GOT3 (cell line): ENCODE measurements at regions not wholly inside any gene's neighbourhood (a gene's known extent, or its start where the extent isn't known, plus 50 kb on each side); places are given as distances from the start of the nearest gene placed in this dataset.

Source experiments
- DNase-seq: peaks from one replicate; lab custom pipeline; 2025; ENCODE audit warnings: mixed read lengths; lab: John Stamatoyannopoulos, UW

GRCh38 chr3:159818997-159819500, 169.6 kb upstream of the IL12A start:
- DNase-seq: no peak

GRCh38 chr3:159819676-159820075, 169.0 kb upstream of the IL12A start:
- DNase-seq: no peak

DNA sequence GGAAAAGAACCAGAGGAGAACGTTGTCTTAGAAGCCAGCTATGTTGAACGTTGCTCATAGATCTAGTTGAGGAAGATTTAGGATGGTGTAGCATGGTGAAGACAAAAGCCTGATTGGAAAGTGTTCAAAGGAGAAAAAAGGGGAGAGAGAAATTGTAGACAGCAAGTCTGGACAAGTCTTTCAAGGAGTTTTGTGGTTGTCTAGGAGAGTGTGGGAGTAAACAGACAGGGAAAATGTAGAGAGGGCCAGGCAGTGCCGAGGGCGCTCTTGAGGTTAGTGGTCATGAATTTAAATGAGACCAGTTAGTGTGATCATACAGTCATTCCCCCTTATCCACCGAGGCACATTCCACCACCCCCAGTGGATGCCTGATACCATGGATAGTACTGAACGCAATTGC, 167.5 kb upstream of the IL12A start:
- no peak for DNase-seq

DNA sequence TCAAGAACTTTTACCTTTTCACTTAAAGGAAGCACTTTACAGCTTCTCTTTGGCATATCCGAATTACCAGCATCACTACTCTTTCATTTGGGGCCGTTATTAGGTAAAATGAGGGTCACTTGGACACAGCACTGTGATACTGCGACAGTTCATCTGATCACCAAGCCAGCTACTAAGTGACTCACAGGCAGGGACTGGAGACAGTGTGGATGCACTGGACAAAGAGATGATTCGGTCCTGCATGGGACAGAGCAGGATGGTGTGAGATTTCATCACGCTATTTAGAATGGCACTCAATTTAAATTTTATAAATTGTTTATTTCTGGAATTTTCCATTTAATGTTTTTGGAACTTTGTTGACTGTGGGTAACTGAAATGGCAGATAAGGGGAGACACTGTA, 166.9 kb upstream of the IL12A start:
- DNase-seq: no peak

GRCh38 chr3:159823780-159824179, 164.9 kb upstream of the IL12A start:
- no peak for DNase-seq

DNA sequence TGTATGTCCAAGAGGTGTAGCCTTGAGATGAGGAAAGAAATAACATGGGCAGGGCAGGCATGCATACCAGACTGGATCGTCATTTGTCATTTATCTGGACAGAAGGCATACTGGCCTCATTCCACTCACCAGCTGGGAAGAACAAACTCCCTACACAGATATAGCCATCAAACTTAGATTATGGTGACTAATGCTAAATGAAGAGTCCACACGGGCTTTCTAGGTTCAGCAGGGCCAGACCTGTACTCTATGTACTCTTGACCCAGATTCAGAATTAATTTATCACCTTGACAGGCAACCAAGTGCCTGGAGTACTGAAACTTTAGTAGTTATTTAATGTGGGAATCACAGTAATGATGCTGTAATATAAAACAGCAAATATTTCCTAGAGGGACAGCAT, 164.3 kb upstream of the IL12A start:
- no peak for DNase-seq

- DNase-seq: no peak
These were observed 163.3 kb upstream of the IL12A start for GRCh38 chr3:159825216-159825854.

GRCh38 chr3:159828542-159828943, 160.1 kb upstream of the IL12A start:
- no peak for DNase-seq

DNA sequence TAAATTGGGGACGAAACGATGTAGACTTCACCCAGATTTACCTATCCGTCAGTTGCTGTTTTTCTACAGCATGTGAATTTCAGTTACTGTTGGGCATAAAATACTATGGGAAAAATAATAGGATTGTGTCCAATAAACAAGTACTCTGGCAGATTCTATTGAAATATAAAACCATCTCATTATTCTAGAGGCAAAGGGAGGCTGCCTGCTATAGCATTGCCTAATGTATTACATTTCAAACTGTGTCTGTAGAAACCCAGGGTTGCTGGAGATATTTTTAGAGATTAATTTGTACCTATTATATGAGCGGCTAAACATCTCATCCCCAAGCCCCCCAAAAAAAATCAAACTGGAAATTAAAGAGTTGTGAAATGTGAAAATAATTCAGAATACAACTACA, 159.6 kb upstream of the IL12A start:
- no peak for DNase-seq

DNA sequence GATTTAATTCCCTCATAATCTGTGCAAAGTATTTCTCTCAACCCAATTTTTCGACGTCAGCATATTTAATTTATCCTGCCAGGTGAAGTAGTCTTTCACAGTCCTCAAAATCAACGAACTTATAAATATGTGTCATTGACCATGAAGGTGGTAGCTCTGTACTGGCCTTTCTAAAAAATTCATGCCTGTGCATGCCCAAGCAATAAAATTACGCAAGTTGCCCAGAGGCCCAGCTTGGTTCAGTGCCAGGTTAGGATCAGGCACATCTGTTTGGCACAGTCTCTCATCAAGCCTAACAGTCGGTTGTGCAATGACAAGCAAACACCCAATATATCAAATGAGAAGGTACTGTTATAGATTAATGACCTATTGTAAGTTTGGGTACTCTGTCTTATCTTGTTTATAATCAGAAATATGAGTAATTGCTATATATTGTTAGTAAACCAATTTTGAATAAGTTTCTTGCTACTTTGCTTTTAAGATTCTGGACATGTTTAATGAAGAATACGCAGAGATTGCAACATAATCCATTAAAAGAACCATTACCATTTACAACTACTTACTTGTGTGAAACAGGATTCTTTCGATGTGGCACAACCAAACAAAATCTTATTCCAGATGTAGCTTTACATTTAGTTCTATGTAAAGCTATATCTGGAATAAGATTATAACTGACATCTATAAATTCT, 159.0 kb upstream of the IL12A start:
- DNase-seq: no peak

GRCh38 chr3:159830523-159831154, 158.0 kb upstream of the IL12A start:
- DNase-seq: no peak

DNA sequence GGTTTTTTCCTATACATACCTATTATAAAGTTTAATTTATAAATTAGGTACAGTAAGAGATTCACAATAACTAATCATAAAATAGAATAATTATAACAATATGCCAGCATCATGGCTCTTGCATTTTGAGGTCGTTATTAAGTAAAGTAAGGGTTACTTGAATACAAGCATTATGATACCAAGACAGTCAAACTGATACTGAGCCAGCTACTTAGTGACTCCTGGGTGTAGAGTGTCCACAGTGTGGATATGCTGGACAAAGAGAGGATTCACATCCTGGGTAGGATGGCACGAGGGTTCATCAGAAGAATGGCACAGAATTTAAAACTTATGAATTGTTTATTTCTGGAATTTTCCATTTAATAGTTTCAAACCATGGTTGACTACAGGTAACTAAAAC, 157.2 kb upstream of the IL12A start:
- no peak for DNase-seq

- DNase-seq: no peak
These were observed 156.6 kb upstream of the IL12A start for GRCh38 chr3:159832024-159832423.

DNA sequence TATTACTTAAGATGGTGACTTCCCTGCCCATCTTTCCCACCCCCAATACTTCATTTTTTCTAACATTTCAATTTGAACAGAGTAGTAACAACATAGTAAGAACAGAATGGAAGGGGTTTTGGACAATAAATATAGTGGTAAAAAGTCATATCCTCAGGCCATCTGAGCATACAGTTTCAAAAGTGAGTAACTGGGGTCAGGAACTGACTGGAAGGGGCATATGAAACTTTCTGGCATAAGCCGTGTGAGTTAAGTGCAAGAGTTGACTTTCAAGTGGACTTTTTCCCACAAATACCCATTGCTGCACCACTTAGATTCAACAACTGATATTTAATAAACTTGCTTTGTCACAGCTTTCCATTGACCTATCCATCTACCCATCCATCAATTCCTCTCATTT, 153.5 kb upstream of the IL12A start:
- DNase-seq: no peak

- DNase-seq: no peak
These were observed 150.9 kb upstream of the IL12A start for GRCh38 chr3:159837725-159838124.

- no peak for DNase-seq
These were observed 149.7 kb upstream of the IL12A start for GRCh38 chr3:159838938-159839337.

DNA sequence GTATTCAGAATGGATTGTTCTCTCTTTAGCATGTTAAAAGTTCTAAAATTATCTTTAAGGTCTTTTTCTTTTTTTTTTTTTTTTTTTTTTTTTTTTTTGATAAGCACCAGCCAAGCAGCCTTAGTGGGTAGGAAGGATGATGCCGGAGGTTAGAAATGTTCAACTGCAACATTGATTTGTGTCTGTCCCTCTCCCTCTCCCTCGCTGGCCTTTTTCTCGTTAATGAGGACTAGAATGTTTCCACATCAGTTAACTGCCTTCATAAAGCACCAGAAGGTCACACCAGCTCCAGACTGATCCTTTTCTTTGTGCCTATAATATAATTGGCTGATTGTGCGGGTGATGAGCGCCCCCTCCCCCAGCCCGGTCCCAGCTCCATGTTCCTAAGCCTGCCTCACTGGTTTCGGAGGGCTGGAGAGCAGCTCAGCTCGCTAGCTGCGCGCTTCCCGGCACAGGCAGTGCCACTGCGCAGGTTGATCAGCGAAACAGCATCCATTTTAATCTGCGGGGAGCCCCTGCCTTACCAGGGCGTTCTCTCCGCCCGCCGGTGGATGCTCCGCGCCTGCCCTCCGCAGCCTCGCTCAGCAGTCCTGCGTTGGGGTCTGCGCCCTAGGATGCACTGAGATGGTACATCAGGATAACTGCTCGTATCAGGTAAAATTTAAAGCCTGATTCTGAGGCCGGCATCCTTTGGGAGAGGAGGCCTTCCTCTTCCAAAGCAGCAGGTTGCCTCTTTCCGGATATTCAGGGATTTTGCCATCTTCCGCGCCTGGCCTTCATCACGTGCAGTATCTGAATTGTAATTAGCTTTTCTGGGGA, 148.9 kb upstream of the IL12A start, which contains the start of gene SCHIP1:
SCHIP1 (plus strand) TSS at position 301 of the 819 bp plus-strand sequence.
- DNase-seq: no peak

DNA sequence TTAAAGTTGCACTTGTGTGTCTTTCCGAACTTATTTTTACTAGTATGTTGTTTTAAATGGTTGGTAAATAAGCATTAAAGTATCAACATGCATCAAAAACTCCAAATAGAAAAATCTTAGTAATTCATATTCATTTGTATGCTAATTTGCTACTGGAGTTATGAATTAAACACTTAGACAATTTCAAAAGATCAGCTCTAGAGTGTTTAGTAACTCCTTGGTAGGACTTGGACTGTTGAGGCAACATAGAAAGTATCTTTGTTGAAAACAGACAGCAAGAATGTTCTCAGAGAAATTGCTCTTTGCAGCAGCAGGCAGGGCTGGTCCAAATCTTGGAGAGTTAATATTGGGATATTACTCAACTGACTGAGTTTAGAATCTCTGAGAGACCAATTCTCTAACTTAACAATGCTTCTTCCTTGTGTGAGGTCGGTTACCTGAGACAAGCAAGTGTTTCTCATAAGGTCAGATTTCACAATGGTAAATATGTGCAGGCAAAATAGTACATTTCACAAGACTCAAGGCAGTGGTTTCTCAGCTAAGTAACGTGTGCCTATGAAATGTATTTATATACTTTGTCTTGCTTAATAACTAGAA, 147.8 kb upstream of the IL12A start:
- DNase-seq: no peak

- DNase-seq: no peak
These were observed 146.9 kb upstream of the IL12A start for GRCh38 chr3:159841766-159842165.

DNA sequence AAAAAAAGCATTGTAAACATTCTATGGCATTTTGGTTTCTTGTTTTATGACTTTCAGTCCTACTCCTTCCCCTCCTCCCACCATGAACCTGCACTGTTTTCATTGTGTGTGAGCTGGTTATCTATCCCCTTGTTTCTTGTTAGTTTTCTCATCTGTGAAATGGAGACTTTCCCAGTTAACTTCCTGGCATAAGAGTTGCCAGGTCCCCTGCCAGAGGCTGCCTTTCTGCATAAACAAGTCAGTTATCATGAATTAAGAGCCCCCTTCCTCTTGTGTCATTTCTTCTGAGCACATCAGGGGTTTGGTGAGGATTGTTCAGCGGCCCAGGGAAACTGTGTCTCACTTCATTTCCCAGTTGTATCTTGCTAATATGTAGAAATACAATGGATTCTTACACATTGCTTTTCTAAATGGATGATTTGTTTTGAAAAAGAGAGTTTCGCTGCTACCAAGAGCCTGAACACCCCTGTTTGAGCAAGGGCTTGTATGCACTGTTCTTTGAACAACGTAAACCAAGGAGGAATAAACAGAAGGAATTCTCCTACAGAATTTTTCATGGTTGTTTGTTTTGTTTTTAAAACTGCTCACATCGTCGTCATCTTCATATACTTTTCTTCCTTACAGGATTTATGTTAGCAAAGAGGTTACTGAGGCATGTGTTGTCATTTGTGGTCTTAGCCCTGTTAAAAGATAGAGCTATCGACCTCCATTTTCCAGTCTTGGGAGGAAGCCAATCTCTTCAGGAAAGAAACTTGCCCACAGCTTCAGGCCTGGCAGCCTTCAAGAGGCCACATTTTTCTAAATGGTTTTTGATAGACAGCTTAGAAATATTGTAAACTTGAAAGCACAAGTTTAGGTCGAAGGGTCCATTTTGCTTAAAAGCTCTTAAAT, 144.6 kb upstream of the IL12A start:
- DNase-seq: no peak

- DNase-seq: no peak
These were observed 143.8 kb upstream of the IL12A start for GRCh38 chr3:159844801-159845261.
